Lower leg skin (tissue), 4 donors: ENCODE measurements at regions not wholly inside any gene's neighbourhood (a gene's known extent, or its start where the extent isn't known, plus 50 kb on each side); places are given as distances from the start of the nearest gene placed in this dataset.
"Not testable (repeated sequence)": the region's sequence is repeated elsewhere in the genome, so short reads cannot be mapped to it uniquely, and the experiment has no call there.

ENCODE experiments used
- DNase-seq, 2 donors: peaks; one replicate each; pipeline ENCODE4 v3.0.0-alpha.2; 2019; ENCODE audit warnings: low spot score in 2 of 2
- H3K4me3 ChIP-seq: fragments of 200-600 bp; sonication (generic); 2 replicates; pipeline ENCODE4 v1.5.1; 2017; ENCODE audit warnings: mild to moderate bottlenecking, low read depth; ENCODE audit not compliant: poor library complexity, severe bottlenecking
- CTCF ChIP-seq, 3 donors: fragments of 450-650 bp; IDR thresholded peaks; one replicate each; pipeline ENCODE4 v1.5.1; 2016; ENCODE audit warnings: antibody characterized with exemption in 3 of 3, mild to moderate bottlenecking in 3 of 3, moderate library complexity in 2 of 3
- POLR2A ChIP-seq, 2 donors: fragments of 450-650 bp; IDR thresholded peaks; one replicate each; pipeline ENCODE4 v1.6.1; 2016 to 2017; ENCODE audit warnings: antibody characterized with exemption in 2 of 2, mild to moderate bottlenecking in 1 of 2, moderate library complexity in 1 of 2
- WGBS, 2 donors: methylation state at CpG; one replicate each; pipeline ENCODE4 v1.1.5; 2018; 5-methylcytosine and 5-hydroxymethylcytosine counted together
- intact Hi-C: fragments of 100-400 bp; cut with DNase I; formaldehyde crosslinking; loops from one replicate; pipeline ENCODE4 v1.15.0; 2023; ENCODE audit warnings: low total_unique reads

- no peak overlapping the region for H3K4me3 ChIP-seq
- 72 to 80% methylated on average over 3 of the region's 3 CpGs for WGBS, 2 donors
- intact Hi-C loops: no loop called here
- no peak for TF ChIP-seq CTCF (IDR thresholded peaks at IDR 0.05)
- no peak for TF ChIP-seq POLR2A (IDR thresholded peaks at IDR 0.05)
- DNase-seq: no peak
Observed at GRCh38 chr6:155538708-155539390, 83.2 kb upstream of the NOX3 start.

GRCh38 chr6:155534678-155535077, 79.0 kb upstream of the NOX3 start:
- no peak for DNase-seq
- no peak overlapping the region for H3K4me3 ChIP-seq
- TF ChIP-seq CTCF (IDR thresholded peaks at IDR 0.05) (no peak), POLR2A (IDR thresholded peaks at IDR 0.05) (no peak)
- WGBS, 2 donors: 77 to 86% methylated on average over 2 of the region's 2 CpGs
- intact Hi-C loops: no loop called here

- DNase-seq: no peak
- WGBS, 2 donors: 40 to 45% methylated on average over 4 of the region's 4 CpGs
- intact Hi-C loops: no loop called here
- no peak overlapping the region for H3K4me3 ChIP-seq
- TF ChIP-seq CTCF (IDR thresholded peaks at IDR 0.05): no peak
- no peak for TF ChIP-seq POLR2A (IDR thresholded peaks at IDR 0.05)
Observed at GRCh38 chr6:155530219-155530834, 74.7 kb upstream of the NOX3 start.

GRCh38 chr6:155529814-155530213, 74.2 kb upstream of the NOX3 start:
- DNase-seq, intact Hi-C loops, H3K4me3 ChIP-seq: not testable (repeated sequence)
- WGBS, 2 donors: 91 to 94% methylated on average over 7 of the region's 7 CpGs

- TF ChIP-seq POLR2A (IDR thresholded peaks at IDR 0.05): no peak
- TF ChIP-seq CTCF (IDR thresholded peaks at IDR 0.05): no peak
- 32 to 47% methylated on average over 2 of the region's 2 CpGs for WGBS, 2 donors
- intact Hi-C loops: no loop called here
- H3K4me3 ChIP-seq: no peak overlapping the region
- DNase-seq: peak in 1 of 2 donors; percentile 59
Observed at GRCh38 chr6:155528982-155529453, 73.4 kb upstream of the NOX3 start.

GRCh38 chr6:155528335-155528734, 72.7 kb upstream of the NOX3 start:
- H3K4me3 ChIP-seq: no peak overlapping the region
- TF ChIP-seq CTCF (IDR thresholded peaks at IDR 0.05): no peak
- TF ChIP-seq POLR2A (IDR thresholded peaks at IDR 0.05): no peak
- WGBS, 2 donors: 86 to 90% methylated on average over 1 of the region's 1 CpG
- intact Hi-C loops: no loop called here
- DNase-seq: no peak
